Fibroblast of gingiva (primary cell): ENCODE measurements at regions not wholly inside any gene's neighbourhood (a gene's known extent, or its start where the extent isn't known, plus 50 kb on each side); places are given as distances from the start of the nearest gene placed in this dataset.
"Not testable (repeated sequence)": the region's sequence is repeated elsewhere in the genome, so short reads cannot be mapped to it uniquely, and the experiment has no call there.

Source experiments
- DNase-seq: peaks from one replicate; pipeline ENCODE4 v3.0.0-alpha.2; 2011; ENCODE audit warnings: low read depth

GRCh38 chr14:83827383-83827782 is 1702.6 kb upstream of the FLRT2 start:
- no peak for DNase-seq

- DNase-seq: no peak
Observed at GRCh38 chr14:83828406-83828805, 1701.5 kb upstream of the FLRT2 start.

- DNase-seq: no peak
Observed at GRCh38 chr14:83830316-83830715, 1699.6 kb upstream of the FLRT2 start.

GRCh38 chr14:83838226-83838625 is 1691.7 kb upstream of the FLRT2 start:
- no peak for DNase-seq

- DNase-seq: no peak
Observed at GRCh38 chr14:83842547-83842946, 1687.4 kb upstream of the FLRT2 start.

- no peak for DNase-seq
Observed at GRCh38 chr14:83847102-83847501, 1682.8 kb upstream of the FLRT2 start.

- no peak for DNase-seq
Observed at GRCh38 chr14:83850092-83850491, 1679.9 kb upstream of the FLRT2 start.

GRCh38 chr14:83856334-83856733 is 1673.6 kb upstream of the FLRT2 start:
- DNase-seq: no peak

- DNase-seq: no peak
Observed at GRCh38 chr14:83860631-83861155, 1669.3 kb upstream of the FLRT2 start.

- DNase-seq: no peak
Observed at GRCh38 chr14:83863042-83863774, 1666.7 kb upstream of the FLRT2 start.

GRCh38 chr14:83864106-83864505 is 1665.8 kb upstream of the FLRT2 start:
- no peak for DNase-seq

GRCh38 chr14:83867566-83868225 is 1662.2 kb upstream of the FLRT2 start:
- no peak for DNase-seq

- no peak for DNase-seq
Observed at GRCh38 chr14:83870546-83871270, 1659.2 kb upstream of the FLRT2 start.

GRCh38 chr14:83873669-83874068 is 1656.3 kb upstream of the FLRT2 start:
- DNase-seq: no peak

GRCh38 chr14:83874662-83875061 is 1655.3 kb upstream of the FLRT2 start:
- no peak for DNase-seq

GRCh38 chr14:83883732-83884131 is 1646.2 kb upstream of the FLRT2 start:
- no peak for DNase-seq

- no peak for DNase-seq
Observed at GRCh38 chr14:83885837-83886293, 1644.1 kb upstream of the FLRT2 start.

- DNase-seq: no peak
Observed at GRCh38 chr14:83887866-83888265, 1642.1 kb upstream of the FLRT2 start.

- no peak for DNase-seq
Observed at GRCh38 chr14:83893447-83893846, 1636.5 kb upstream of the FLRT2 start.

GRCh38 chr14:83894568-83894967 is 1635.4 kb upstream of the FLRT2 start:
- no peak for DNase-seq

- DNase-seq: not testable (repeated sequence)
Observed at GRCh38 chr14:83898558-83898957, 1631.4 kb upstream of the FLRT2 start.

GRCh38 chr14:83899706-83900105 is 1630.2 kb upstream of the FLRT2 start:
- DNase-seq: no peak

- no peak for DNase-seq
Observed at GRCh38 chr14:83905157-83905556, 1624.8 kb upstream of the FLRT2 start.
